ENCODE measurements at regions not wholly inside any gene's neighbourhood (a gene's known extent, or its start where the extent isn't known, plus 50 kb on each side); places are given as distances from the start of the nearest gene placed in this dataset.

DNA sequence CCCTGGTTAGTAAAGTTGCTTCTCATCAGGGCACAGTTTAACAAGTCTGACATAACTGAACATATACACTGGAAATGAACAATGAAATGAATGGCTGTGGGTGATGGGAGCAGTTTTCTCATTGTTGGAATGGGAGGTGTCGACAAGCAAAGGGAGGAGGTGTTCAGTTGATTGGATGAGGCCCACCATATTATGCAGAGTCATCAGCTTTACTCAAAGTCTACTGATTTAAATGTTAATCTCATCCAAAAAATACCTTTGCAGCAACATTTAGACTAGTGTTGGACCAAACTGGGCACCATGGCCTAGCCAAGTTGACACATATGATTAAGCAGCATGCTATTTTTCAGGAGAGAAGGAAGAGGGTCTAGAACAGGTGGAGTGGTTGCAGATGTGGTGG, 201.7 kb downstream of the RAMP3 start:
- no peak for DNase-seq

DNA sequence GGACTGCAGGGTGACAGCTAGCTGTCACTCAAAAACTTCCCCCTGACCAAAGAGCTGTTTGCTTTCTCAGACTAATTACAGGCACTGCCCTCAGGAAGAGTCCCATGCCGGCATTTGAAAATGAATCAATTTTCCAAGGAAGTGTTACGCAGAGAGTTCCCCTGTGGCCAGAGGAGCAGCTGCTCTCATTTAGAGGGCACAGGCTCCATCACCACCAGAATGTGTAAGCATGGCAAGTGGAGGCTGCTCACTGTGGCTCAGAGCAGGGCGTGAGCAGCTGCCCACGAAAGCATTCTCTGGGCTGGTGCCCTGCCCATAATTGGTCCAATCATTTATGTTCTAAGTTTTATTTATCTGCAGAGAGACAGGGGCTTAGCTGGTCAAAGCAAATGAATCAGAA, 202.2 kb downstream of the RAMP3 start:
- DNase-seq = no peak

DNA sequence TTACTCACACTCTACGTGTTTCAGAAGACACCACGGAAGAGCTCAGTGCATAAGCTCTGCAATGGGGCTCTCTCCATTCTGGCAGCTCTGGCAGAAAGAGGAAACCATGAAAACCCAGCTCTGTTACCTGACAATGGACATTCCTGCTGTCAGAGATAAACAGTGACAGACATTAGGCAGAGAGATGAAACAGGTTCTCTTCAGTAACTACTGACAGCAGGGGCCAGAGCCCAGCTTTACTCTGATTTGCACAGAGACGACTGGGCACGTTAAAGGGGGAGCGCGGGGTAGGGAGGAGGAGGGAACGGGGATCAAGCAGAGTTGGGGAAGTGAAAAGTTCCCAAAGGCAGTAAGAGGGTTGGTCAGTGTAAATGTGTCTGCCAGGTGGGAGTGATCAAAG, 206.1 kb downstream of the RAMP3 start:
- no peak for DNase-seq

DNA sequence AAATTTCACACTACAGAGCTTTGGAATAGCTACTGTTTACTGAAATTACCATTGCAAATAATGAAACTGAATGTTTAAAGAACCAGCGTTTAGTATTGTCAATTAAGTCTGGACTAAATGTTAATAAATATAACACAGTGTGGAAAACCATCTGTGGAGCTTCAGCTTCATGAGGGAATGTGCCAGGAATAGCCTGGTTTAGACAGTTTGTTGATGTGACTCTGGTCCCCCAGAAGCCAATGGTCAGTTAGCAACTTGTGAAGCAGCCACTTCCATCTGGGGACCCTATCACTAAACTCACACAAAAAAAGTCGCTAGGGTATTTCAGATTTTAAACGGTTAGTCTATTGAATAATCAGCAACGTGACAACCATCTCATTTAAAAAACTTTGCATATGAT, 207.8 kb downstream of the RAMP3 start:
- no peak for DNase-seq

DNA sequence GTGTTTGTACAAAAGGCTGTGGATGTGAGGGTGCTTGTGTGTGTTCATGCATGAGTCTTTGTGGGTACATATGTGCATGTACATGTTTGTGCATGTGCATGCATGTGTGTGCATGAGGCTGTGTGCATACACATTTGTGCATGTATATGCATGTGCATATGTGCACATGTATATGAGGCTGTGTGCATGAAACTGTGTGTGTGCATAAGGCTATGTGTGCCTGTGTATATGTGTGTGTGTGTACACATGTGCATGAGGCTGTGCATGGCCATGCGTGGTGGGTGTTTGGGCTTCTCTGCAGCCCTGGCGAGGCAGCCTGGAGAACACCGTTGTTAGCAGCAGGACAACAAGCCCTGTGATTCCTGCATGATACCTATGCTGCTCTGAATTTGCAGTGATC, 207.7 kb upstream of the ADCY1 start:
- DNase-seq = no peak

DNA sequence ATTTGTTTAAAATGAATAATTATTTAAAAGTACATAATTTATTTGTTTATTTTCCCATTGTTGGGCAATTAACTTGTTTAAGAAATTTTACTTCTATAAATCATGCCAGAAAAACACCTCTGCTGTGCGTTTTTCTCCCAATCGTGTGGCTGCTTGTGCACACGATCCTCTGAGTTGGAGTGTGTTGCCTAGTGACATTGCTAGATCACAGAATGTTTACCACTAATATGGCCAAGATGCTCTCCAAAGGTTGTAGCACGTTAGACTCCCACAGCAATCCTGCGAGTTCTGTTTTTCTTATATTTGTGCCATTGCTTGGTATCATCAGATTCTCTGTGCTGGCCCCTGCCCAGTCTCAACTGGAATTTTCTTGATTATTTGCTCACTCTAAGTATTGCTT, 207.1 kb upstream of the ADCY1 start:
- peak; percentile 23 for DNase-seq

DNA sequence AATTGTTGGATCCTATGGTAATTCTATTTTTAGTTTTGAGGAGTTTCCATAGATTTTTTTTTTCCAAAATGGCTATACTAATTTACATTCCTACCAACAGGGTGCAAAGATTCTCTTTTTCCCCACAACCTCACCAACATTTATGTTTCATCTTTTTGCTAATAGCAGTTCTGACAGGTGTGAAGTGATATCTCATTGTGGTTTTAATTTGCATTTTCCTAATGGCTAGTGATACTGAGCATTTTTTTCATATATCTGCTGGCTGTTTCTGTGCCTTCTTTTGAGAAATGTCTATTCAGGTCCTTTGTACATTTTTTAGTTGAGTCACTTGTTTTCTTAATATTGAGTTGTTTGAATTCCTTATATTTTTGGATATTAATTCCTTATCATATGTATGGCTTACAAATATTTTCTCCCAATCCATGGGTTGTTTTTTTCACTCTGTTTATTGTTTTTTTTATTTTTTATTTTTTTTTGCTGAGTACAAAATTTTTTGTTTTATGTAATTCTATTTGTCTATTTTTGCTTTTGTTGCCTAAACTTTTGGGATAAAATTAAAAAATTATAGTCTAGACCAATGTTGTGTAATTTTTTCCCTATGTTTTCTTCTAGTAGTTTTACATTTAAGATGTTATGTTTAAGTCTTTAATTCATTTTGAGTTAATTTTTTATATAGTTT, 205.9 kb upstream of the ADCY1 start:
- no peak for DNase-seq

DNA sequence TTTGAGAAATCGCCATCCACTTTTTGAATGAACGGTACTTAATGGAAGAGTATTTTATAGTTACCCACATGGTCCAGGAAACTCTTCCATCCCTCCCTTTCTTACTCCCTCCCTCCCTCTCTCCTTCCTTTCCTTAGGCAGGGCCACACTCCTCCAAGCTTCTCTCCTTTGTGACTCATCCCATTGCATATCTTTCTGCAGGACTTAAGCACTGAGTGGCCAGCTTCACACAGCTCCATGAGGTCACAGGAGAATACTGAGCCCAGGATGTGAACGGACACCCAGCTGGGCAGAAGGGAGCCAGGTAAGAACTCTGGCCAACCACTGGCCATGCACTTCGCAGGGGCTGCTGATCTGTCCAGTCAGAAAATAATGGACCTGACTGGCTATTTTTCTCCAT, 189.7 kb upstream of the ADCY1 start:
- DNase-seq = no peak

DNA sequence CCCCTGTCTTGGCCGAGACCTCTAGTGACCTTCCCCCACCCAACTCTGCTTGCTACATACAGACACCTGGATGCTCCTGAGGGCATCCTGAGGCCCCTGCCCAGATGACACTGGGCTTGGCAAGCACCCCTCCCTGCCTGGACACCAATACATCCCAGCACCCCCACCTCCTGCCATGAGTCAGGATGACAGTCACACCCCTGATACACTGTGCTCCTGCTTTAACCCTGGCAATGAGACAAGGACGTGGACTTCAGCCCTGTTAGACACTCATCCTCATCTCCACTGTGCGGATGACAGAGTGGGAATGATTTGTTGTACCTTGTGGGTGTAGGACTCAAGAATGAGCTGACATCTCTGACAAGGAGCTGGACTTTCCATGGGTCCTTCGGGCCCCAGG, 186.3 kb upstream of the ADCY1 start:
- no peak for DNase-seq

DNA sequence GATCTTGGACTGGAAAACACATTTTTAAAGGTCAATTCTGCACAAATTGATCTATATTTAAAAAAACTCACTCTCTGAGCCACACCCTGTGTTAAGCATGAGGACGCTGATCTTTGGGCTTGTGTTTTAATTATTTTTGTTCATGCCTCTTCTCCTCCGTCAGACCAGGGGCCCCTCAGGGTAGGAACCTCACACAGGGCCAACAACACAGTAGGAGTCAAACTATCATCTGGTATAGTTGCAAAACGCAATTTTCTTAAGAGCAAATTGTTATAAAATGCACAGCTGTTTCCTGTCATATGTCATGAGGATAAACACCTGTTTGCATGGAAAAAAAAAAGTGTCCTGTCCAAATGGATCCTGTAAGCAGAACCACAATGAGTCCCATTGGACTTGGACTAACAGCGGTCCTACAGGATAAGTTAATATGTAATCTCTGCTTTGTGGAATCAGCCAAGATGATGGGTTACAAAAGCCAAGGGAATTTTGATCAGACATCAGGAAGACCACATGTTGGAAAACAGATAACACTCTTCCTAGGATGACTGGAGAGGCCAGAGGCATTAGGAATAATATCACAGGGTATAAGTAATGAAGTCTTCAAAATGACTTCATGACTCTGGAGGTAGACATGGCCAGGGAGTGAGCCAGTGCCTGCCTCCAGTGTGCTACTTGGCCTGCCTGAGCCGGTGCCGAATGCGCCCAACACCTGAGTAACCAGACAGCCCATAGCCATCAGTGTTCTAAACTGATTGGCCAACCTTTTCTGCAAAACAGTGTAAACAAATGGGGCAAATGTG, 184.9 kb upstream of the ADCY1 start:
- DNase-seq = no peak

DNA sequence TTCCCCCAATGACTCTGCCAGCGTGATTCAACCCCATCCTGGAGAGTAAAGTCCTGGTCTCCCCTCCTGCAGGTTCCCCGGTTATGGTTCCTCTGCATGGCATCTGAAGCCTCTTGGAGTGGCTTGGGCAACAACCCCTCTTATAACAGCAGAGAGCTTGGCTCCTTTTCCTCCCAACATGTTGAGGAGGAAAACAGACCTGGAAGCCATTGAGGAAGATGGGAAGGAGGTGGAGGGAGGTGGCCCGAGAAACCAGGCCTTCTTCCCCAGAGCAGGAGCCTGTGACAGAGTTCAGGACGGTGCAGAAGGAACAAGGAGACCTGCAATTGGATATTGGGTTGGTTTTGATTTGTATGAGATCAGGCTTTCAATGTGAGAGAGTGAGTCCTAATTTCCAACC, 184.0 kb upstream of the ADCY1 start:
- no peak for DNase-seq

DNA sequence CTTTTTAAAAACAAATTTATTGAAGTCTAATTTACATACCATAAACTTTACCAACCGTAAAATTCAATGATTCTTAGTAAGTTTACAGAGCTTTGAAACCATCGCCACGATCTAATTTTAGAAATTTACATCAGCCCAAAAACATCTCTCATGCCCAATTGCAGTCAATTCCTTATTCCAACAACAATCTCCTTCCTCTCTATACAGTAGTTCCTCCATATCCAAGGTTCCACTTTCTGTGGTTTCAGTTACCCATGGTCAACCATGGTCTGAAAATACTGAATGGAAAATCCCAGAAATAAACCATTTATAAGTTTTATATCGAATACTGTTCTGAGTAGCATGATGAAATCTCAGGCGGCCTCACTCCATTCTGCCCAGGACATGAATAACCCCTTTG, 183.4 kb upstream of the ADCY1 start:
- DNase-seq = no peak

DNA sequence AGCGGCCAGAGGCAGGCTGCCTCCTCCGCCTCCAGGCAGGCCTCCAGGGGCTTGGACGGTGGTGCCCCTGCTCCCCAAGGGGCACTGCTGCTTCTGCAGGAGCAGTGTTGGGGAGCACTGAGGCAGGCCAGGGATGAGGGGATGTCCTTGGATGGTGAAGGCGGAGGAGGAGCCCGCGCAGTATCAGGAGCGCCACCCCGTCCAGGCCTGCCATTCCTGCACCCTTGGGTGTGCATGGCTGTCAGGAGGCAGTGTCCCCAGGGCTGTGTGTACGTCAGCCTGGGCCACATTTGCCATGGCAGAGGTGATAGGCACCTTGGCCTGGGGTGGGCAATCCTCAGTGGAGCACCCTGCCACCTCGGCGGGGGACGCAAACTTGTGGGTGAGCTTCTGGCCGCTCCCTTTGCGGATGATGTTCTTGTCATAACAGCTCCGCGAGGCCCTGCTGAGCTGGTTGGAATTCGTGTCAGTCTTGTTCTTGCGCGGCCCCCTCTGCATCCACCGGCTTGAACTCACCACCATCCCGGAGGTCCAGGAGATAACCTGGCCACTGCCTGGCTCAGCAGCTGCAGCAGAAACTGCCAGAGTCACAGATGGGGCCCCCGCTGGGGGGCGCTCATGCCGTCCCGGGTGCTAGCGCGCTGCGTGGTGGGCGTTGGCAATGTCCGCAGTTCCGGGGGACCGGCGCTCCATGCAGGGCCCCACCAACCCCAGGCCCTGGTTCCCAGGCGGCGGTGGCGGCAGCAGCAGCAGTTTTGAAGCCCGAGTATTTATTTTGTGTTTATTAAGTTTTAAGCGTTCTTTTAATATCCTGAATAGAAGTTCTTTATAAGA, 182.3 kb upstream of the ADCY1 start:
- DNase-seq = no peak

DNA sequence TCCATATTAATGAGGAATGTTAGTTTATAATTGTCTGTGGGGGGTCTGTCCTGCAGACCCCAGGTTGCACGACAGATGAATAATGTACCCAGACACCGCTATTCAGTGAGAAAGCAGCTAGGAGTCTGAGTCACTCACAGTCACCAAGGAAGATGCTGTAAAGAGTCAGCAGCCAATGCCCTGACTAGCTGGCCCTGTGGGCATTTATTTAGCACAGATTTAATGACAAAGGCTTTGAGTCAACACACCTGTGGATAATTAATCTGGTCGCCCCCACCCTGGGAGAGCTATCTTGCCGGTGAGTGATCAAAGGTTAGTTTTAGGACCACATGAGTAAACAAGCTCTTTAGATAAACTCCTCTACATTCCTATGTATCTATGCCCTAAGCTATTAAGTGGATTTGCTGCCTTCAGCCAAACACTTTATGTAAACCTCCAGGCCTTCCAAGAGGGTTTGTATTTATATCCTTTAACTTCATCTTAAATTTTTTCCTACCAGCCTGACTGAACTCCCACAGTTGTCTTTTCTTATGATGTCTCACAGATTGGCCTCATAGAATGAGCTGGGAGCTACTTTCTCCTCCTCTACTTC, 180.0 kb upstream of the ADCY1 start:
- DNase-seq = no peak

DNA sequence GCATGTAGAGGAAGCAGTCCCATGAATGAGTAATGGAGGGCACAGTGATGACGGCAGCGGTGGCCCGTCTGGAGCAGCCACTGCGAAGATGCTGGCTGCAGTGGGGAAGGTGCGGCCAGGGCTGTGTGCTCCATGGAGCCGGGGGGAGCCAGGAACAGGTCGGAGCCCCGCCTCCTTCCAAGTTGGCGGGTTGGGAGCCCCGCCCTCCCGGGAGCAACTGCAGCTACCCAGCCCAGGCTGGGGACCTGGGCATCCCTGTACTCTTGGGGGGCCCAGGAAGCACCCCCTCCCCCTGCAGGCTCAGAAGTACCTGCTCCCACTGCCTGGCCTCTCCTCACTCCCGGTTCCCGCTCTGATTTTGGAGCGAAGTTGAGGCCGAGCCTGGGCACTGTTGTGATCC, 175.1 kb upstream of the ADCY1 start:
- no peak for DNase-seq

DNA sequence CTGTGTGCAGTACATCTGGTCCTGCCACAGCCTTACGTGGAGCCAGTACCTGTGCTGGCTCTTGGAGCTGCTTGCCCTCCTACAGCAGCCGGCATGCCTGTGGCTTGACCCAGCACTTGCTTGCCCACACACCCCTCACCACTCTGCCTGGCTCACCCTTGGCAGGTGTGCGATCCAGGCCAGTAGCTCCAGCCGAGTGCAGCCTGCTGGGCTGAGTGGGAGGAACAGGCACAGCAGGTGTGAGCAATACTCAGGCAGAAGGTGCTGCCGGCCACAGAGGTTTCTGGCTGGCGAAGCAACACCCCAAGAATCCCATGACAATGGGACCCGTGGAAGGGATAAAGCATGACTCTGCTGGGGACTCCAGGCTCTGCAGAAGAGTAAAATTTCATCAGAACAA, 173.5 kb upstream of the ADCY1 start:
- DNase-seq = no peak

DNA sequence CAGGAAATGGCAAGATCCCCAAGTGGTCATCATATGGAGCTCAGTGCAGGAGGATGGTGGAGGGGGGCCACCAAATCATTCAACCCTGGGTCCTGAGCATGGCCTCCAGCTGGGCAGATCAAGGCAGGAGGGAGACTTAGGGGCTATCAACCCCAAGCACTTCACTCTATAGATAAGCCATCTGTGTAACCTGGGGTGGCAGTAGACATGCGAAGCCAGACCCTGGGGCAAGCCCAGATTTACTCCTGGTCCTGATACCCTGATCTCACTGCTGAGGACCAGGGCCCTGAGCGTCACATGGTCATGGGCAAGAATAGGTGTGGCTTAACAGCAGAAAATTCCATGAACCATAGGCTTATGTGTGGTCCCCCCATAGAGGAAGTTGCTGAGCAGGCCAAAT, 173.0 kb upstream of the ADCY1 start:
- DNase-seq = no peak

DNA sequence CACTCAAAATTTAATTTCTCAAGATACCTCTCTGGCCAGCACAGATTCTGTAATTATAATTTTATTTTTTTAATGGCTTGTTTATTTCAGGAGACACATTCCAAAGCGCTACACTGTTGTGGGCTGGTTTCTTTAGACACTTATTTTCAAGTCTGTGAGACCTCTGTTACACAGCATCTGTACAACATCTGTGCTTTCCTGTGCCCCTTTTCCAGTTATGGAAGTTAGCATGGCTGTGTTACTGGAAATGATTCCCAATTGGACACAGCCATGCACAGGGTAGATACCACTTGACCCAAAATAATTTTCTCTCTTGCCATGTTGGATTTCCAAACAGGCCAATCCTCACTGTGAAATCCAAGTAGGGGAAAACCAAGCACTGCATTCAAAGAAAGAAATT, 172.3 kb upstream of the ADCY1 start:
- DNase-seq = no peak

DNA sequence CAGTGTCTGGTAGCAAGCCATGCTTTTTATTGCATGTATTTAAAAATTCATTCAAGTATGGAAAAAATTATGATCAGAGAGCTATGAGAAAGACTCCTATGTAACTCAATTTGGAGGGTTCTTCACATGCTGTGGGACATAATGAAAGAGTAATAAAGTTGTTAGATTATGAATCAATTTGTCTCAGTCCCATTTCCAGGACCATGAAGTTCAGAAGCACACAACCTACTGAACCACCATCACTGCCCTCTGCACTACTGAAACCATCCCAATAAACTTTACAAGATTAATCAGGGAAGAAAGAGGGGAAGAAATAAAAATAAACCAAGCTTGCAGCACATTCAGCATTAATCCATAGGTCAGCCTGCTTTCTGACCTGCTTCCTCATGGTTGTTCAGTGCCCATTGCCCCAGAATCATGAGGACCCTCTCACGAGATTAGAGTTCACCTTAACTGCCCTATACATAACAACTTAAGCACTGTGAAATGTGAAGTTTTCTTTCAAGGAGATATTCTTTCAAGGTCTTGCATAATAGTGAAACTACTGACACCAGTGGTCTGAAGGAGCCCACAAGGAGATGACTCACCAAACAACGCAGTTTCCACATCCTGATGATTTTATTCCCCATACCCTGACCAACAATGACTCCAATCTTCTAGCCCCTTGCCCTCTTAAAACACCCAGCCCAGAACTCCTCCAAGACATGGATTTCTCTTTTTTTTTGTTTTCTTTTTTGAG, 171.5 kb upstream of the ADCY1 start:
- no peak for DNase-seq

DNA sequence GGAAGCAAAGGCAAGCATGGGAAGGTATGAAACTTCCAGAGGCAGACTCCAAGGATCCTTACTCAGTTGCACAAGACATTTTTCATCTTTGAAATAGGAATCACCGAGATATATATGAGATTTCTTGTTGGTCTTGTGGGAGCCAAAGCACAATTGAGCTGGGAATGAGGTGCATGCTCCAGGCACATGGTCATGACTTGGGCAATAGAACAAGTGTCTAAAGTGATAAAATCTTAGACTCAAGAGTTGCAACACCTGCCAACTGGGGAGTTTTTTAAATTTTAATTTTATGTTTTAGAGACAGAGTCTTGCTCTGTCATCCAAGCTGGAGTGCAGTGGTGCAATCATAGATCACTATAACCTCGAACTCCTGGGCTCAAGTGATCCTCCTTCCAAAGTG, 169.5 kb upstream of the ADCY1 start:
- DNase-seq = no peak

DNA sequence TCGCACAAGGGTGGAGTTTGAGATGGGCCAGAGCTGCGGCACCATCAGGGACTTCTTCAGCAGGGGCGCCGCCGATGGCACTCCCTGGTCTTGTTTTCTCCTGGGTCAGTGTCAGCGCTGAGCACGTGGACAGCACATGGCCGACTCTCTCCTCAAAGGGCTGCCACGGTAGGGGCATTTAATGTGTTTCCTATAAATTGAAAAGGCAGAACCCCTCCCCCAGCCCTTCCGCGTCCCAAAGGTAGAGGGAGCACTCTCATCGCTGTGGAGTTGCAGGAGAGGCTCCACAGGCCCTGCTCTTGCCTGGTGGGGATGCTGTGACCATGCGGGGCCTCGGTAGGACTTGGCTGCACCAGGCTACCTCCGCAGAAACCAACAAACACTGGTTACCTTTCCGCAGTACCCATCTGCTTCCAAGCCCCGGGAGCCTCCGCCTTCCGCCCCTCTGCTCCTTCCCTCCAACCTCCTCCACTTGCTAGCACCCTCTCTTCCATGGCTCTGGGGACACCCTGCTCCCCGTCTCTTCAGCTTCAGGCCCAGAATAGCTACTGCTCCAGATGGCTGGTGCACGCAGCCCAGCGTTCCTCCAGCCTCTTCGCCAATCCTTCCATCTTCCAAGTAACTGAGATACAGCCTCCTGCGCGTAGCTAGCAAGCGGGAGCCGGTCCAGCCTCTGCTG, 166.3 kb upstream of the ADCY1 start:
- no peak for DNase-seq

DNA sequence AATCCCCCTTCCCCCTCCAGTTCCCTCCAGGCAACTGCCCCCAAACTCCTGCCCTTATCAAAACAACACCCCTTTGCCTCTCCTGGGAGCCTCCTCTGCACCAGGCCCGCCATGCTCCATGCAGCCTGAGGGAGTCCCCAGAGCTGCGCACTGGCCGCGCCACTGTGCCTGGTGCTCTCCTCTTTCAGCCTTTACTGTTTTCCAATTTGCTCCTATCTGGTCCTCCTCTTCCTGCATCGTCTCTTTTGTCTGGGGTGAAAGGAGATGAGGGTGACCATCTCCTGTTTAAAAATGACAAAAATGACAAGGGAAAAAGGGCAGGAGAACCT, 165.8 kb upstream of the ADCY1 start:
- DNase-seq = no peak

Measured in NCI-H1105 treated with DMSO at 0.1 percent for 48 hours (cell line).